Smooth muscle cell (in vitro differentiated cells): ENCODE measurements at regions not wholly inside any gene's neighbourhood (a gene's known extent, or its start where the extent isn't known, plus 50 kb on each side); places are given as distances from the start of the nearest gene placed in this dataset.

Source experiments
- DNase-seq: peaks from one replicate; lab custom pipeline; 2025; ENCODE audit not compliant: unreplicated experiment; lab: John Stamatoyannopoulos, UW
- H2AFZ ChIP-seq: fragments of 200-600 bp; sonication (generic); 2 replicates; pipeline ENCODE4 v1.6.0; 2016; ENCODE audit warnings: antibody characterized with exemption, low read depth, mild to moderate bottlenecking
- H3F3A ChIP-seq: fragments of 200-600 bp; sonication (generic); 2 replicates; pipeline ENCODE4 v1.6.0; 2017; ENCODE audit warnings: antibody characterized with exemption, low read depth
- H3K27ac ChIP-seq: fragments of 200-600 bp; sonication (generic); 2 replicates; pipeline ENCODE4 v1.5.1; 2016; ENCODE audit warnings: low read depth, mild to moderate bottlenecking
- H3K27me3 ChIP-seq: fragments of 200-600 bp; sonication (generic); 2 replicates; pipeline ENCODE4 v1.6.1; 2016; ENCODE audit warnings: low read depth, mild to moderate bottlenecking
- H3K36me3 ChIP-seq: fragments of 200-600 bp; sonication (generic); 2 replicates; pipeline ENCODE4 v1.5.1; 2016; ENCODE audit warnings: low read depth
- H3K4me1 ChIP-seq: fragments of 200-600 bp; sonication (generic); 2 replicates; pipeline ENCODE4 v1.5.1; 2016; ENCODE audit warnings: low read depth
- H3K4me2 ChIP-seq: fragments of 200-600 bp; sonication (generic); 2 replicates; pipeline ENCODE4 v1.6.0; 2016; ENCODE audit warnings: mild to moderate bottlenecking
- H3K4me3 ChIP-seq: fragments of 200-600 bp; sonication (generic); 2 replicates; pipeline ENCODE4 v1.5.1; 2016; ENCODE audit warnings: mild to moderate bottlenecking
- H3K79me2 ChIP-seq: fragments of 200-600 bp; sonication (generic); 2 replicates; pipeline ENCODE4 v1.6.0; 2016; ENCODE audit warnings: low read depth, mild to moderate bottlenecking
- H3K9ac ChIP-seq: fragments of 200-600 bp; sonication (generic); 2 replicates; pipeline ENCODE4 v1.6.0; 2016; ENCODE audit warnings: low read depth
- H3K9me3 ChIP-seq: fragments of 200-600 bp; sonication (generic); replicated peaks from 2 replicates; pipeline ENCODE4 v1.5.1; 2016; ENCODE audit warnings: low read depth
- H4K20me1 ChIP-seq: fragments of 200-600 bp; sonication (generic); 2 replicates; pipeline ENCODE4 v1.6.0; 2016; ENCODE audit warnings: low read depth
- WGBS: methylation state at CpG from one replicate; pipeline ENCODE4 v1.1.7; 2016; ENCODE audit warnings: low lambda C conversion rate; 5-methylcytosine and 5-hydroxymethylcytosine counted together
- TF ChIP-seq, protein P1 (sequence below): fragments of 200-600 bp; sonication (generic); IDR thresholded peaks from 2 replicates; pipeline ENCODE4 v1.5.1; 2017; ENCODE audit warnings: borderline replicate concordance, mild to moderate bottlenecking, antibody characterized with exemption; ENCODE audit not compliant: insufficient read depth, poor library complexity, severe bottlenecking

DNA sequence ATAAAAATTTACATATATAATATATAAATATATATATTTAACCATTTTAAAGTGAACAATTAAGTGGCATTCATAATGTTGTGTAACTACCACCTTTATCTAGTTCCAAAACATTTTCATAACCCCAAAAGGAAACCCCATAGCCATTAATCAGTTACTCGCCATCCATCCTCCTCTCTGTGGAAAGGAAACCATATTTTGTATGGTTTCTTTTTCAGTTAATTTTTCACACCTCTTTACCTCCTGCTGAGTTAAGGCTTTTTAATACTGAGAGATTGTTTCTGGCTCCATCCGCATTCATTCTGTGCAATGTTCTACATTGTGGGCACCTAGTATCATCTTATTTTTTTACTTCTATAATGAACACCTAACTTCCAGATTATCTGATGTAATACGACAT is 512.1 kb downstream of the LMO4 start:
- TF ChIP-seq, protein P1, sequence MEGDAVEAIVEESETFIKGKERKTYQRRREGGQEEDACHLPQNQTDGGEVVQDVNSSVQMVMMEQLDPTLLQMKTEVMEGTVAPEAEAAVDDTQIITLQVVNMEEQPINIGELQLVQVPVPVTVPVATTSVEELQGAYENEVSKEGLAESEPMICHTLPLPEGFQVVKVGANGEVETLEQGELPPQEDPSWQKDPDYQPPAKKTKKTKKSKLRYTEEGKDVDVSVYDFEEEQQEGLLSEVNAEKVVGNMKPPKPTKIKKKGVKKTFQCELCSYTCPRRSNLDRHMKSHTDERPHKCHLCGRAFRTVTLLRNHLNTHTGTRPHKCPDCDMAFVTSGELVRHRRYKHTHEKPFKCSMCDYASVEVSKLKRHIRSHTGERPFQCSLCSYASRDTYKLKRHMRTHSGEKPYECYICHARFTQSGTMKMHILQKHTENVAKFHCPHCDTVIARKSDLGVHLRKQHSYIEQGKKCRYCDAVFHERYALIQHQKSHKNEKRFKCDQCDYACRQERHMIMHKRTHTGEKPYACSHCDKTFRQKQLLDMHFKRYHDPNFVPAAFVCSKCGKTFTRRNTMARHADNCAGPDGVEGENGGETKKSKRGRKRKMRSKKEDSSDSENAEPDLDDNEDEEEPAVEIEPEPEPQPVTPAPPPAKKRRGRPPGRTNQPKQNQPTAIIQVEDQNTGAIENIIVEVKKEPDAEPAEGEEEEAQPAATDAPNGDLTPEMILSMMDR, result no peak
- H2AFZ ChIP-seq, result no peak overlapping the region
- no peaks in the 10 kb centered on the region for H3K4me1 ChIP-seq
- 93% methylated on average over 3 of the region's 3 CpGs for WGBS
- H3K79me2 ChIP-seq, result no peaks in the 10 kb centered on the region
- no peaks in the 10 kb centered on the region for H3F3A ChIP-seq
- no peak overlapping the region for H3K27ac ChIP-seq
- no peaks in the 10 kb centered on the region for H3K36me3 ChIP-seq
- H3K4me3 ChIP-seq, result no peak overlapping the region
- H3K9ac ChIP-seq, result no peak overlapping the region
- no peaks in the 10 kb centered on the region for H3K9me3 ChIP-seq
- H3K27me3 ChIP-seq, result no peaks in the 10 kb centered on the region
- H4K20me1 ChIP-seq, result no peaks in the 10 kb centered on the region
- DNase-seq, result no peak
- no peak overlapping the region for H3K4me2 ChIP-seq

DNA sequence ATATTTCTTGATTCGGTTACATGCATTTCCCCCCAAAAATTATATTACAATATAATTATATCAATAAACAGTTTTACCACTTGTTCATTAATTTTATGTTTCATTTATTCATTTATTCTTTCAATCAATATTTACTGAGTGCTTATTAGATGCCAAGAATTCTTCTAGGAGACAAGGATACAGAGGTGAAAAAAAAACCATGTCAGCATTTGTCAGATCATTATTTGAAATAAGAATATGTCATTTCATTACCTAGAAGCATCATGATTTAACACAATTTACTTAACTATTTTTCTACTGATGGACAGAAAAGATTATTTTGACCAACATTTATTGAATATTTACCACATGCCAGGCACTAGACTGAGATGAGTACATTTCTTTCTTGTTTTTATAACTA is 512.7 kb downstream of the LMO4 start:
- Histone ChIP-seq H3K27ac (no peak overlapping the region), H3K9ac (no peak overlapping the region), H3K4me2 (no peak overlapping the region), H3K79me2 (no peaks in the 10 kb centered on the region), H2AFZ (no peak overlapping the region), H3K9me3 (no peaks in the 10 kb centered on the region), H3K4me1 (no peaks in the 10 kb centered on the region), H3K27me3 (no peaks in the 10 kb centered on the region), H3F3A (no peaks in the 10 kb centered on the region), H3K36me3 (no peaks in the 10 kb centered on the region), H4K20me1 (no peaks in the 10 kb centered on the region), H3K4me3 (no peak overlapping the region)
- no peak for DNase-seq
- TF ChIP-seq, protein P1, result no peak
- 100% methylated on average over 1 of the region's 1 CpG for WGBS

DNA sequence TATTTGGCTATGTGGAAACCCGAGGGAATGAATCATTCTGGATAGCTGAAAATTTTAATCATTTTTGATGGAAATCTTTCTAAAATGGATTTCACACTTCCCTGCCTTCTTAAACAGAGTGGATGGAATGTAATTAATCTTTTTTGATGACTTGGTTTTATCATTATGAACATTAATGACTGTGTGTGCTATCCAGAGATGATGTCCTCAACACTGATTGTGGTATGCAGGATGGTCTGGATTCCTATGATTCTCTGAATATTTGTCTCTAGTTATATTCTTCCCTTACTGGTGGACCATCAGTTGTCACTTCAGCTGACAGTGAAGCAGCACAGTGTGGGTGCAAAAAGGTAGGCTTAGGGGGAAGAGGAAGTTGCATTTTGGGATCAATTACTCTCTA is 513.5 kb downstream of the LMO4 start:
- 68% methylated on average over 1 of the region's 1 CpG for WGBS
- no peaks in the 10 kb centered on the region for H3K79me2 ChIP-seq
- no peaks in the 10 kb centered on the region for H3F3A ChIP-seq
- no peak overlapping the region for H2AFZ ChIP-seq
- no peak overlapping the region for H3K27ac ChIP-seq
- H3K4me2 ChIP-seq, result no peak overlapping the region
- DNase-seq, result no peak
- no peak overlapping the region for H3K9ac ChIP-seq
- H3K27me3 ChIP-seq, result no peaks in the 10 kb centered on the region
- H3K4me3 ChIP-seq, result no peak overlapping the region
- no peaks in the 10 kb centered on the region for H3K4me1 ChIP-seq
- H3K36me3 ChIP-seq, result no peaks in the 10 kb centered on the region
- H3K9me3 ChIP-seq, result no peaks in the 10 kb centered on the region
- TF ChIP-seq, protein P1, result no peak
- no peaks in the 10 kb centered on the region for H4K20me1 ChIP-seq

DNA sequence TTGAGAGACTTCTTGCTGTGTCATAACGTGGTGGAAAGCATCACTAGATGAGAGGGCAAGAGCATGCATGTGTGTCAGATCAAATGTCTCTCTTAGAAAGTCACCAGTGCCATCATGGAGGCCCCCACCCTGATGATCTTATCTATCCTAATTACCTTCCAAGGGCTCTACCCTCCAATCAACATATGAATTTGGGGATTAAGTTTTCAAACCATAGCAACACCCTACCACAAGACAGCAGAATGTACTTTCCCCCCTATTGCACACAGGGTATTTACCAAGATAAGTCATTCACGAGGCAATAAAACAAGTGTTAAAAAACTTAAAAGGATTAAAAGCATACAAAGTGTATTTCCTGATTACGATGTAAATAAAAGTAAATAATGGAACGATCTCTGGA is 515.6 kb downstream of the LMO4 start:
- 80% methylated on average over 4 of the region's 4 CpGs for WGBS
- Histone ChIP-seq H3K9ac (no peak overlapping the region), H3K4me2 (no peak overlapping the region), H4K20me1 (no peaks in the 10 kb centered on the region), H3K4me1 (no peaks in the 10 kb centered on the region), H3K9me3 (no peaks in the 10 kb centered on the region), H3K27me3 (no peaks in the 10 kb centered on the region), H2AFZ (no peak overlapping the region), H3F3A (no peaks in the 10 kb centered on the region), H3K4me3 (no peak overlapping the region), H3K36me3 (no peaks in the 10 kb centered on the region), H3K79me2 (no peaks in the 10 kb centered on the region), H3K27ac (no peak overlapping the region)
- TF ChIP-seq, protein P1, result no peak
- DNase-seq, result no peak
